Loucy (cell line): ENCODE measurements at regions not wholly inside any gene's neighbourhood (a gene's known extent, or its start where the extent isn't known, plus 50 kb on each side); places are given as distances from the start of the nearest gene placed in this dataset.

Experiments
- CTCF ChIP-seq: fragments of 200-600 bp; sonication (generic); conservative IDR thresholded peaks from 2 replicates; pipeline ENCODE4 v1.5.1; 2014; ENCODE audit warnings: mild to moderate bottlenecking, antibody characterized with exemption, low read length
- EZH2phosphoT487 ChIP-seq: fragments of 200-600 bp; IDR thresholded peaks from 2 replicates; pipeline ENCODE4 v1.6.1; 2018; ENCODE audit warnings: antibody characterized with exemption, mild to moderate bottlenecking, moderate library complexity, borderline replicate concordance

GRCh38 chr15:37209041-37209363, 108.7 kb upstream of the MEIS2 start:
- TF ChIP-seq CTCF, result no peak
- TF ChIP-seq EZH2phosphoT487, result no peak
